Mucosa of rectum (tissue), 2 donors: ENCODE measurements at regions not wholly inside any gene's neighbourhood (a gene's known extent, or its start where the extent isn't known, plus 50 kb on each side); places are given as distances from the start of the nearest gene placed in this dataset.

ENCODE experiments used
- H3K27ac ChIP-seq, 2 donors: one replicate each; pipeline ENCODE4 v1.7.0; 2013; ENCODE audit warnings: inconsistent platforms in 2 of 2, low read depth in 2 of 2, low read length in 2 of 2
- H3K27me3 ChIP-seq, 2 donors: one replicate each; pipeline ENCODE4 v1.7.0; 2013; ENCODE audit warnings: low read length in 2 of 2; ENCODE audit not compliant: control insufficient read depth in 2 of 2, insufficient read depth in 2 of 2
- H3K36me3 ChIP-seq, 2 donors: one replicate each; pipeline ENCODE4 v1.7.0; 2013; ENCODE audit warnings: low read length in 2 of 2; ENCODE audit not compliant: control insufficient read depth in 2 of 2, insufficient read depth in 2 of 2
- H3K4me1 ChIP-seq, 2 donors: one replicate each; pipeline ENCODE4 v1.7.0; 2013; ENCODE audit warnings: low read length in 2 of 2, mild to moderate bottlenecking in 1 of 2; ENCODE audit not compliant: control insufficient read depth in 2 of 2, insufficient read depth in 2 of 2
- H3K4me3 ChIP-seq, 2 donors: one replicate each; pipeline ENCODE4 v1.7.0; 2013; ENCODE audit warnings: low read length in 2 of 2
- H3K9ac ChIP-seq, 2 donors: one replicate each; pipeline ENCODE4 v1.7.0; 2013; ENCODE audit warnings: low read length in 2 of 2, low read depth in 1 of 2, mild to moderate bottlenecking in 1 of 2
- H3K9me3 ChIP-seq, 2 donors: one replicate each; pipeline ENCODE4 v1.7.0; 2013; ENCODE audit warnings: low read length in 2 of 2; ENCODE audit not compliant: control insufficient read depth in 2 of 2
- donor health status: healthy.
- donor health status: Normal muscosa, but diverticular disease.

GRCh38 chr4:187042251-187042650 lies 318.6 kb upstream of the FAT1 start:
- H3K4me1 ChIP-seq: no peaks in the 10 kb centered on the region
- H3K27me3 ChIP-seq: no peaks in the 10 kb centered on the region
- H3K36me3 ChIP-seq: no peaks in the 10 kb centered on the region
- no peak overlapping the region for H3K4me3 ChIP-seq
- H3K27ac ChIP-seq: no peak overlapping the region
- H3K9me3 ChIP-seq: no peaks in the 10 kb centered on the region
- H3K9ac ChIP-seq: no peak overlapping the region

- Histone ChIP-seq H3K9ac (no peak overlapping the region), H3K9me3 (no peaks in the 10 kb centered on the region), H3K4me1 (no peaks in the 10 kb centered on the region), H3K36me3 (no peaks in the 10 kb centered on the region), H3K27me3 (no peaks in the 10 kb centered on the region), H3K4me3 (no peak overlapping the region), H3K27ac (no peak overlapping the region)
These were observed 322.8 kb upstream of the FAT1 start for GRCh38 chr4:187046471-187046870.

- no peak overlapping the region for H3K27ac ChIP-seq
- H3K9ac ChIP-seq: no peak overlapping the region
- no peaks in the 10 kb centered on the region for H3K36me3 ChIP-seq
- H3K4me1 ChIP-seq: no peaks in the 10 kb centered on the region
- no peak overlapping the region for H3K4me3 ChIP-seq
- H3K27me3 ChIP-seq: no peaks in the 10 kb centered on the region
- H3K9me3 ChIP-seq: no peaks in the 10 kb centered on the region
These were observed 335.4 kb upstream of the FAT1 start for GRCh38 chr4:187059021-187059420.

GRCh38 chr4:187059895-187060294 lies 336.2 kb upstream of the FAT1 start:
- no peaks in the 10 kb centered on the region for H3K27me3 ChIP-seq
- no peaks in the 10 kb centered on the region for H3K4me1 ChIP-seq
- H3K9me3 ChIP-seq: no peaks in the 10 kb centered on the region
- no peak overlapping the region for H3K4me3 ChIP-seq
- H3K36me3 ChIP-seq: no peaks in the 10 kb centered on the region
- no peak overlapping the region for H3K27ac ChIP-seq
- H3K9ac ChIP-seq: no peak overlapping the region

DNA sequence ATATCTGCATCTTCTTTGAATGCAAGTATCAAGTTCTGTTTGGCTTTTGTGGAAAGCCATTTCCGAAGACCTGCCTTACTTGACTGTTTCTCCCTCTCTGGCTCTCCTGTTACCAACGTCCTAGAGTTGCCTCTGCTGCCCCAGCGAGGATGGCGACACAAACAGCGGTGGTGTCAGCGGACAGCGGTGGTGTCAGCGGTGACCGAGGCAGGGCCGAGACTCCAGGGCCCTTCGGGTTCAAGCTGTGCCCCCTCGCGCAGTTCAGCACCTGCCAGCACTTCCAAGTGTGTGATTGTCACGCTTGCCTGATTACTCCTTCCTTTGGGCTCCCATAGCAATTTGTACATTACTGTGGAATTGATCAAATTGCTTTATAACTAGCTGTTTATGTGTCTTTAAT lies 336.9 kb upstream of the FAT1 start:
- Histone ChIP-seq H3K27me3 (no peaks in the 10 kb centered on the region), H3K4me1 (no peaks in the 10 kb centered on the region), H3K4me3 (no peak overlapping the region), H3K9me3 (no peaks in the 10 kb centered on the region), H3K9ac (no peak overlapping the region), H3K36me3 (no peaks in the 10 kb centered on the region), H3K27ac (no peak overlapping the region)

DNA sequence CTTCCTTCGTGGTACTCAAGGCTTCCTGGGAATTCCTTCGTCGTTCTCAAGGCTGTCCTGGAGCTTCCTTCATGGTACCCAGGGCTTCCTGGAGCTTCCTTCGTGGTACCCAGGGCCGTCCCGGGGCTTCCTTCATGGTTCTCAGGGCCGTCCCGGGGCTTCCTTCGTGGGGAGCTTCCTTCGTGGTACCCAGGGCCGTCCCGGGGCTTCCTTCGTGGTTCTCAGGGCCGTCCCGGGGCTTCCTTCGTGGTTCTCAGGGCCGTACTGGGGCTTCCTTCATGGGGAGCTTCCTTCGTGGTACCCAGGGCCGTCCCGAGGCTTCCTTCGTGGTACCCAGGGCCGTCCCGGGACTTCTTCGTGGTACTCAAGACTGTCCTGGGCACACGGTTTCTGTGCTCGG lies 339.6 kb upstream of the FAT1 start:
- Histone ChIP-seq H3K27ac (no peak overlapping the region), H3K9ac (no peak overlapping the region), H3K4me3 (no peak overlapping the region), H3K36me3 (no peaks in the 10 kb centered on the region), H3K27me3 (no peaks in the 10 kb centered on the region), H3K4me1 (no peaks in the 10 kb centered on the region), H3K9me3 (no peaks in the 10 kb centered on the region)

- H3K9ac ChIP-seq: no peak overlapping the region
- no peaks in the 10 kb centered on the region for H3K4me1 ChIP-seq
- no peak overlapping the region for H3K27ac ChIP-seq
- no peaks in the 10 kb centered on the region for H3K36me3 ChIP-seq
- no peaks in the 10 kb centered on the region for H3K27me3 ChIP-seq
- no peaks in the 10 kb centered on the region for H3K9me3 ChIP-seq
- no peak overlapping the region for H3K4me3 ChIP-seq
These were observed 340.4 kb upstream of the FAT1 start for GRCh38 chr4:187064033-187064432.

- Histone ChIP-seq H3K9me3 (no peaks in the 10 kb centered on the region), H3K36me3 (no peaks in the 10 kb centered on the region), H3K9ac (no peak overlapping the region), H3K27ac (no peak overlapping the region), H3K27me3 (no peaks in the 10 kb centered on the region), H3K4me3 (no peak overlapping the region), H3K4me1 (no peaks in the 10 kb centered on the region)
These were observed 341.7 kb upstream of the FAT1 start for GRCh38 chr4:187065396-187065795.

GRCh38 chr4:187065806-187066205 lies 342.1 kb upstream of the FAT1 start:
- H3K4me1 ChIP-seq: no peaks in the 10 kb centered on the region
- H3K36me3 ChIP-seq: no peaks in the 10 kb centered on the region
- no peaks in the 10 kb centered on the region for H3K27me3 ChIP-seq
- H3K9me3 ChIP-seq: no peaks in the 10 kb centered on the region
- H3K9ac ChIP-seq: no peak overlapping the region
- H3K27ac ChIP-seq: no peak overlapping the region
- H3K4me3 ChIP-seq: no peak overlapping the region

- Histone ChIP-seq H3K27ac (no peak overlapping the region), H3K36me3 (no peaks in the 10 kb centered on the region), H3K27me3 (no peaks in the 10 kb centered on the region), H3K4me1 (no peaks in the 10 kb centered on the region), H3K9me3 (no peaks in the 10 kb centered on the region), H3K4me3 (no peak overlapping the region), H3K9ac (no peak overlapping the region)
These were observed 345.7 kb upstream of the FAT1 start for GRCh38 chr4:187069398-187069797.

- Histone ChIP-seq H3K4me1 (no peaks in the 10 kb centered on the region), H3K9me3 (no peaks in the 10 kb centered on the region), H3K4me3 (no peak overlapping the region), H3K36me3 (no peaks in the 10 kb centered on the region), H3K9ac (no peak overlapping the region), H3K27ac (no peak overlapping the region), H3K27me3 (no peaks in the 10 kb centered on the region)
These were observed 346.5 kb upstream of the FAT1 start for GRCh38 chr4:187070158-187070557.
